GM19043 (cell line): ENCODE measurements at regions not wholly inside any gene's neighbourhood (a gene's known extent, or its start where the extent isn't known, plus 50 kb on each side); places are given as distances from the start of the nearest gene placed in this dataset.

Experiments
- ATAC-seq: cut with Tn5 transposase; IDR thresholded peaks from one replicate; pipeline ENCODE4 v1.9.1; 2021; ENCODE audit warnings: low read depth; ENCODE audit not compliant: unreplicated experiment

GRCh38 chr1:198031086-198031485, 113.9 kb downstream of the LHX9 start:
- ATAC-seq: no peak

- ATAC-seq: no peak
These were observed 115.5 kb downstream of the LHX9 start for GRCh38 chr1:198032668-198033067.

GRCh38 chr1:198040880-198041279, 115.9 kb upstream of the NEK7 start:
- no peak for ATAC-seq

GRCh38 chr1:198042168-198042567, 114.6 kb upstream of the NEK7 start:
- no peak for ATAC-seq

- ATAC-seq: no peak
These were observed 108.9 kb upstream of the NEK7 start for GRCh38 chr1:198047913-198048312.

- ATAC-seq: no peak
These were observed 102.3 kb upstream of the NEK7 start for GRCh38 chr1:198054510-198054909.

- no peak for ATAC-seq
These were observed 100.5 kb upstream of the NEK7 start for GRCh38 chr1:198056255-198056654.

GRCh38 chr1:198064181-198064580, 92.6 kb upstream of the NEK7 start:
- ATAC-seq: no peak

GRCh38 chr1:198068285-198068684, 88.5 kb upstream of the NEK7 start:
- no peak for ATAC-seq

- ATAC-seq: no peak
These were observed 84.6 kb upstream of the NEK7 start for GRCh38 chr1:198072177-198072576.

- ATAC-seq: no peak
These were observed 81.5 kb upstream of the NEK7 start for GRCh38 chr1:198075296-198075695.

GRCh38 chr1:198079432-198079951, 77.3 kb upstream of the NEK7 start:
- ATAC-seq: no peak

GRCh38 chr1:198082576-198082975, 74.2 kb upstream of the NEK7 start:
- ATAC-seq: no peak

GRCh38 chr1:198083549-198083948, 73.2 kb upstream of the NEK7 start:
- no peak for ATAC-seq

GRCh38 chr1:198084241-198084908, 72.4 kb upstream of the NEK7 start:
- ATAC-seq: no peak

GRCh38 chr1:198086051-198086745, 70.6 kb upstream of the NEK7 start:
- ATAC-seq: no peak

GRCh38 chr1:198087831-198088230, 69.0 kb upstream of the NEK7 start:
- ATAC-seq: no peak

- ATAC-seq: peak; percentile 66
These were observed 68.3 kb upstream of the NEK7 start for GRCh38 chr1:198088360-198089071.

GRCh38 chr1:198096390-198096789, 60.4 kb upstream of the NEK7 start:
- no peak for ATAC-seq

GRCh38 chr1:198099755-198100154, 57.0 kb upstream of the NEK7 start:
- no peak for ATAC-seq

GRCh38 chr1:198101716-198102453, 54.9 kb upstream of the NEK7 start:
- ATAC-seq: no peak
